ENCODE measurements at regions not wholly inside any gene's neighbourhood (a gene's known extent, or its start where the extent isn't known, plus 50 kb on each side); places are given as distances from the start of the nearest gene placed in this dataset.

DNA sequence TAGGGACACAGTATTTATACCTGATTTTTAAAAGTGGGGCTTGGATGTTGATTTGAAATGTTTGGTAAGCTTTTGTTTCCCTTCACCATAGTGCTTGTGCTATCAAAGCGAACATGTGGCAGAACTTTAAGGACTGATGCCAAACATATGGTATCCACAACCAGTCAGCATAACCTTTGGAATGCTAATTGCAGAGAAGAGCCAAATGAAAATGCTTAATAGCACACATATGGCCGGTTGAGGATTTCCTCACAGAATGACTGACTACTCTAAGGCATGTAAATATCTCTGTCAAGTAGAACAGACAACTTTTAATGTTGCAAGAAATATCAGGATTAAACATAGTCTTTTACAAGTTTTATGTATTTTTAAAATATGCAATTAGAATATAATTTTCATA lies 120.9 kb upstream of the COL3A1 start:
- DNase-seq, result no peak

DNA sequence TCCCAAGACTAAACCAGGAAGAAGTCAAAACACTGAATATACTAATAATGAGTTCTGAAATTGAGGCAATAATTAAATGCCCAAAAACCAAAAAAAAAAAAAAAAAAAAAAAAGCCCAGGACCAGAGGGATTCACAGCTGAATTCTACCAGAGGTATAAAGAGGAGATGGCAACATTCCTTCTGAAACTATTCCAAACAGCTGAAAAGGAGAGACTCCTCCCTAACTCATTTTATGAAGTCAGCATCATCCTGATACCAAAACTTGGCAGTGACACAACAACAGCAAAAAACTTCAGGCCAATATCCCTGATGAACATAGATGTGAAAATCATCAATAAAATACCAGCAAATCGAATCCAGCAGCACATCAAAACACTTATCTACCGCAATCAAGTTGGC lies 108.5 kb upstream of the COL3A1 start:
- DNase-seq, result no peak

- DNase-seq, result no peak
Measured at GRCh38 chr2:188869550-188869949, 104.6 kb upstream of the COL3A1 start.

DNA sequence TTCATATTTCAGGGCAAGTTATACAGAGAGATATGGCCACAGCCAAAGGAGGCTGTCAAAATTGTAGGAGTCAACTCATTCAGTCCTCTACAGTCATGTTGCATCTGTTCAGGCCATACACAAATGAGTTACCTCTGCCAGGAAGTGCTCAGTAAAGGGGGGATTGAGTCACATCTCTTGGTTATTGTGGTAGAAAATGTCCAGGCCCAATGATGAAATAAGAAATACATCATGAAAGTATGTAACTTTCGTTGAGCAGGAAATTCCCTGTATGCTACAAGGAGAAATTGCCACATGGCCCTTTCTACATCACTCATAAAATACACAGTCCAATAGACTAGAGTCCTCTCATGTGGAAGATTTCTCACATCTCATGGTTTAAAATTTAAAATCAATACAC lies 103.9 kb upstream of the COL3A1 start:
- DNase-seq, result no peak

GRCh38 chr2:188875104-188875503 lies 99.1 kb upstream of the COL3A1 start:
- no peak for DNase-seq

- no peak for DNase-seq
Measured at GRCh38 chr2:188878716-188879115, 95.5 kb upstream of the COL3A1 start.

DNA sequence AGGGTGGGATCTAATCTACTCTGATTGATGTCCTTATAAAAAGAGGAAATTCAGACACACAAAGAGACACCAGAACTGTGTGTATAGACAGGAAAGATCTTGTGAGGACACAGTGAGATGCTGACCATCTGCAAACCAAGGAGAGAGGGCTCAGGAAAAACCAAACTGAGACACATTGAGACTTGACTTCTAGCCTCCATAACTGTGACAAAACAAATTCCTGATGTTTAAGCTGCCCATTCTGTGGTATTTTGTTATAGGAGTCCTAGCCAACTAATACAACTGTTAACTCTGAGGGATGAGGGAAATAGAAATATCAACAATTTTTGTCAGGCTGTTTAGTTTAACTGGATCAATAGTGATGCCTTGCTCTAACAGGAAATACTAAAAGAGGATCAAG lies 93.4 kb upstream of the COL3A1 start:
- DNase-seq, result no peak

DNA sequence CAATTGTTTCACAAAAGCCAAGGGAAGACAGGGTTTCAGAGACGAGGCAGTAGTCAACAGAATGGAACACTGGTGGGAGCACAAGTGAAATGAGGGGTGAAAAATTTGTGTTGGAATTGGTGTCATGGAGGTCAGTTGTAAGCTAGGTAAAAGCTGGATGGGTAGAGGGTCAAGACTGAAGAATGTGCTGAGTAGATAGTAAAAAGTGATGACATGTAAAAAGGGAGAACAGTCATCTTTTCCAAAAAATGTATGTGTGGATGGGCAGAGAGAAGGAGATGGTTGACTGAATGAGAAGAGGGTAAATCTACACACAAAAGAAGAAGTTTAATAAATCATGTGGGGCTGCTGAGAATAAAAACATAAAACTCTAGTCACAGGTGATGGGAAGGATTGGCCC lies 92.7 kb upstream of the COL3A1 start:
- DNase-seq, result no peak

DNA sequence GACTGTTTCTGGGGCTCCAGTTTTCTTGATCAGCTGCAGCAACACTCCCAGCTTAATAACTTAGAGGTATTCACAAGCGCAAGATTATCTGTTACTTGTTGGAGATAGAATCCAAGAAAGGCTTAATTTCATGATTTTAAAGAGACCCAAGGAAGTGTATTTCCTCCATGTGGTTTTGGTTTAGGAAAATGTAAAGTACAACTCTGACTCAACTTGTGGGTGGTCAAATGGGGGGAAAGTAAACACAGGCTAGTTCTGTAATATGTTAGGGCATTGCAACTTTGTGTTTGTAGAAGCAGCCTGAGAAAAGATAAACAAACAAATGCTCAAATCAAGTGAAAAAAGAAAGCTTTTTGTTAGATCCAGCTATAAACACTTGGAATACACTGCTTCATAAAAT lies 90.1 kb upstream of the COL3A1 start:
- DNase-seq, result no peak

GRCh38 chr2:188884517-188884916 lies 89.7 kb upstream of the COL3A1 start:
- DNase-seq, result no peak

- no peak for DNase-seq
Measured at GRCh38 chr2:188889187-188889586, 85.0 kb upstream of the COL3A1 start.

DNA sequence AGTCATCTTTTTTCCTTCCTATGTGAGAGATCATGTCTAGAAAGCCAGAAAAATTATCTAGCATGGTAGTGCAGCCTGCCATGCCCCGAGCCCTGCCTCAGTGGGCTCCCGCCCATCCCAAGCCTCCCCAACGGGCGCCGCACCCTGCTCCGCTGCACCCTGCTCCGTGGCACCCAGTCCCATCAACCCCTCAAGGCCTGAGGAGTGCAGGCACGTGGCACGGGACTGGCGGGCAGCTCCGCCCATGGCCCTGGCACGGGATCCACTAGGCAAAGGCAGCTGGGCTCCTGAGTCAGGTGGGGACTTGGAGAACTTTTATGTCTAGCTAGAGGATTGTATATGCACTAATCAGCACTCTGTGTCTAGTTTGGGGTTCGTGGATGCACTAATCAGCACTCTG lies 83.4 kb upstream of the COL3A1 start:
- DNase-seq, result no peak

DNA sequence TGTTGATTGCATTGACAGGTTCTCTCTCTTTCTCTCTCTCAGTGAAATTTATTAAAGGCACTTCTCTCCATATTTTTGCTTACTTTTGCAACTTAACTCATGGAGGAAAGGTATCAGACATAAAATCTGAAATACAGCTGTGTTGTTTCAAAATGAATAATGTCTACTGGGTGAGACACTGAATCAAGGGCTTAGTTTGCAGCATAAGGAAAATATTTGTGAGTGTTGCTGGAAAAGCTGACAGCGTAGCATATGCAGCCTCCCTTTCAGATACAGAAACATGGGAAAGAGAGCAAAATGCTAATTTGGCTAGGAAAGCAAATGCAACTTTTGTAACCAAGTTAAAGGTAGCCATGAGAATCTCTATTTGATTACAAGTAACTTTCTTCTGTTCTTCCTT lies 81.5 kb upstream of the COL3A1 start:
- DNase-seq, result no peak

- no peak for DNase-seq
Measured at GRCh38 chr2:188893972-188894371, 80.2 kb upstream of the COL3A1 start.

GRCh38 chr2:188894979-188895378 lies 79.2 kb upstream of the COL3A1 start:
- DNase-seq, result no peak

DNA sequence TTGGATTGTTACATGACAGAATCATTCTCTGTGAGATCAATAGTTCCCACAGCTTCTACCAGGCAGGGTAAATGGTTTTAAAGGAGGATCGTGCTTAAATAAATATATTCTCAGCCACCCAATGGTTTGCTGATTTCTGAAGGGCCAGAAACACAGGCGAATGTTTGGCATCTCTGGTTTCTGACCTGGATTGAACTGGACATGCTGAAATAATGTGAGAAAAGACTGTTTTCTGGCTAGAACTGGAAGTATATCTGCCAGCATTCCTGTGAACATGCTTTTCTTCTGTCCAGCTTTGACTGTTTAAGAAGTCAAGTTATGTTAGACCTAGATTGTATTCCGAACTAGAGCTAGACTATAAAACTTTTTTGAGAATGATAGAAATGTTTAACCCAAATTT lies 77.1 kb upstream of the COL3A1 start:
- no peak for DNase-seq

- DNase-seq, result no peak
Measured at GRCh38 chr2:188898261-188898660, 75.9 kb upstream of the COL3A1 start.

DNA sequence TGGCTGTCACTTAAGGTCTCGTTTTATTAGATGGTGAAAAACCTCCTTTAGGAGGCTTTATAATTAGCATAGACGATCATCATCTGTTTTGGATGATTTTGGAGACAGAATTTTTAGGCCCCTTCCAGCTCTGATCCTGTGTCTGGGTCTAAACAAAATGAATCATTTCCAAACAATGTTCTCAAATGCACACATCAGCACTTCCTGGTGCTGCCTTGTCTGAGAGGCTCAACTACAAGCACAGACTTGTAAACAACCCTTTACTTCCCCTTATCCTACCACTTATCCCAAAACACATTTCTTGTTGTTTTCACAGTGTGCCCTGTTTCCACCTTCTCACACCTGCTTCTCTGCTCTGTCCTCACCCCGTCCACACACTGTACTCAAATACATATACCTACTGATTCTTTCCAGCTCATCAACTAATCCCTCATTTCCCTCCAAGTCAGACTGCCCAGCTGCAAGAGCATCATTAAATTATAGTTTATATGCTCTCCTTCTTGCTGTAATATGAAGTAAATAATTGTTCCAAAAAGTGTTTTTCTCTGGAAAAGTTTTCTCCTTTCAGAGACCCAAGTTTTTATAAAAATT lies 71.2 kb upstream of the COL3A1 start:
- no peak for DNase-seq

GRCh38 chr2:188903740-188904139 lies 70.4 kb upstream of the COL3A1 start:
- DNase-seq, result no peak

DNA sequence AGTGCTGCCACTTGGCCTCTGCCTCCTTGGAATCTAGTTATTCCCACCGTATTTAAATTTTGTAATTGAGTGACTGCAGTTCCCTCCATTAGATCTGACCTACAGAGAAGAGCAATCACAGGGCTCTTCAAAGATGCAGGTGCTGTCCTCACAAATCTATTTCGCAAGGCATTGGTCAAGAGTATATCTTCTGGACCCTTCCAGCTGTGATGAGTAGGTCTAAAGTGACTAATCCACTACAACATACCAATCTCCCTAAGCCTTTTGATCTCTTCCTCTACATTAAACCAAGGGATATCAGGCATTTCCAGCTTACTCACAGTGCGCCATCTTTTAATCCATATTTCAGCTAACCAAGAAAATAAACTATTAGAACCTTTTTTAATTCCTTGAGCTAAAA lies 65.1 kb upstream of the COL3A1 start:
- DNase-seq, result no peak

GRCh38 chr2:188916736-188917135 lies 57.4 kb upstream of the COL3A1 start:
- DNase-seq, result no peak

- no peak for DNase-seq
Measured at GRCh38 chr2:188917632-188918031, 56.5 kb upstream of the COL3A1 start.

DNA sequence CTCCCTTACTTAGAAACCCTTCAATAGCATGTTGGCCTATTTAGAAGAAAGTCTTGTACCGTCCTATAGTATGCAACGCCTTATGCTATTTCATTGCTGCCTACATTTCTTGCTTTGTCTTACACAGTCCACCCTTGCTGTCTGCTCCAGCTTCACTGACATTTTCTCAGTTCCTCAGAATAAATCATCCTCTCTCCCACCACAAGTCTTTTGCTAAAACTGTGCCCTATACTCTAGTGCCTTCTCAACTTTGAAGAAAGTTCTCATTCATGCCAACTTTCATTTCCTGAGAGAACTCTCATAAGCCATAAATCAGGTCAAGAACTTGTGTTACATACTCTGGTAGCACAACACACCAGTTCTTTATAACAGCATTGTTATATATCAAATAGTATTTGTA lies 54.3 kb upstream of the COL3A1 start:
- no peak for DNase-seq

DNA sequence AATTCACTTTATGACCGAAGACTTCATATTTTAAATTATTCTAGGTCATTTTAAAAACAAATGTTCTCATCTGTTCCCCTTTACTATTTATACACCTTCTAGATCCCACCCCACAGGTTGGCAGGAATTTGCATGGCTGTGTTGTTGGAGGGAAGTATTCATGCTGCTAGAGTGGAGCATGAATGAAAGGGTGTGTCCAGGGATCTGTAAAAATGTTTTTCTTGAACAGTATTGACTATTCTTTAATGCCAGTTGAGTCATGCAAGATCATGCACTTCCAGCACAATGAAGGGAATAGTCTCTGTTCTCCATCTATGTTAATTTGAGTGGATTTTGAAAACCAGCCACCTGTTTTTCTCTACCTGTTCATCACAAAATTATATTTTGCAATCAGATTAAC lies 52.0 kb upstream of the COL3A1 start:
- no peak for DNase-seq

All from NCI-H2081 (cell line).